Anterior cingulate cortex (tissue), 58 donors: ENCODE measurements at regions not wholly inside any gene's neighbourhood (a gene's known extent, or its start where the extent isn't known, plus 50 kb on each side); places are given as distances from the start of the nearest gene placed in this dataset.

ENCODE experiments used
- DNase-seq, 58 donors: peaks; one replicate each; lab custom pipeline; 2025; lab: John Stamatoyannopoulos, UW

DNA sequence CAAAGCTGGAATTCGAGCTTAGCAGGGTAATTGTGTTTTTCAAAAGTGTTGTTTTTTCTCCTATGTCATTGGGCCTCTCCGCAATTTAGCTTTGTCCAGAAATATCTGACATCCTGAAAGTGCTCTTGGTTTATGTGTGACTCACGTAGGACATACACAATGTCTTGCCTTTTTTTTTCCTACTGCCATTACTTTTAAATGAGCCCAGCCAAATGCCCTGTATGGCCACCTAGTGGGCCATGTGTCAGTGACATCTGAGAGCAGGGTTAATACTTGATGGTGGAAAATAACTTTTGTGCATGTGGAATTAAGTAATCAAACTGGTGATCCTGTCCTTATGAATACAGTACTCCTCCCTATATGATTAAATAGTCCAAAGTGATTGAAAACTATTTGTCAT is 1411.1 kb upstream of the TENM3 start:
- DNase-seq = no peak

DNA sequence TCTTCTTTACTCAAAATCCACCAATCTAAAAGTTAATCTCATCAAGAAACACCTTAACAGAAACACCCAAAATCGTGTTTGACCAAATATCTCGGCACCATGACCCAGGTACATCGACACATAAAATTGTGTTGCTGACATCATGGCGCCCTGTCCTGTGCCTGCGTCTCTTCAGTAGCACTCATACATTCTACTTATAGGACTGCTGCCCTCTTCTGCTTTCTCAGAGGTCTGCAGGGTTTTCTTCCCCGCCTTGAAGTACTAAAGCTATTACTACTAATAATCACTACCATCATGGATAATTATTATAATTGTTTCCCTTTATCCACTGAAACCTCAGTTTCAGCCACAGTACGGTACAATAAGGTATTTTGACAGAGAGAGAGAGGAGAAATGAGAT is 1403.1 kb upstream of the TENM3 start:
- DNase-seq = no peak

DNA sequence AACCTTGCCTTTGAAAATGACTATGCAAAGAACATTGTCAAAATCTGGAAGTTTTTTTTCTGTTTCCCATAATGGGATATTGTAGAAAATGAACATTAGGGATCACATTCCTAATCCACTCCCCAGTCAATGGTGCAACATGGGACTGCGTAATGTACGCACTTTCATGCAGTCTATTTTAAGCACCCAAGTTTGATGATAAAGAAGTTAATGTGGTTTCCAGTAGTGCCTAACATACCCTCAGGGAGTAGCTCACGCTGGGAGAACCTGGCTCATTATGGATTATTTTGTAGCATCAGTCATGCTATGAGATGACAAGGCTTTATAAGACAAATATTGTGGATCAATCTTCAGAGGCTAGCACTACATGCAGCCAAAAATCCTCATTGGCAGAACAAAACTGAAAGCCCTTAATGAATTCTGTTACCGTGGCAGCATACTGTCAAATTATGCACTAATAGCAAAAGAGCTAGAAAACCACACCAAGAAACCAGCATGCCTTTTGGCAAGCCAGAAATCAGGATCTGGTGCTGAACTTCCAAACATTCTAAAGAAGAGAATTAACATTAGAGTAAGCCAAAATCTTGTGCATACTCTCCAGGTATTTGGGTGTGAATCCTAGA is 1392.8 kb upstream of the TENM3 start:
- no peak for DNase-seq

DNA sequence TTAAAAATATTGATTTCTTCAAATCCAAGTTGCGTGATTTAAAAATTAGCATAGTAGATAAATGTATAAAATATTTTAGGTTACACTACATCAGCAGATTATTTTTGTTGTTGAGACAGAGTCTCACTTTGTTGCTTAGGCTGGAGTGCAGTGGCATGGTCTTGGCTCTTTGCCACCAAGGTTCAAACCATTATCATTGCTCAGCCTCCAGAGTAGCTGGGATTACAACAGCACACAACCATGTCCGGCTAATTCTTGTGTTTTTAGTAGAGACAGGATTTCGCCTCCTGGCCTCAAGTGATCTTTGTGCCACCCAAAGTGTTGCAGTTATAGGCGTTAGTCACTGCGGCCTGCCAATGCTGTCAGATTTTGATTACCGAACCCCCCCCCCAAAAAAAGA is 1390.5 kb upstream of the TENM3 start:
- DNase-seq = no peak

DNA sequence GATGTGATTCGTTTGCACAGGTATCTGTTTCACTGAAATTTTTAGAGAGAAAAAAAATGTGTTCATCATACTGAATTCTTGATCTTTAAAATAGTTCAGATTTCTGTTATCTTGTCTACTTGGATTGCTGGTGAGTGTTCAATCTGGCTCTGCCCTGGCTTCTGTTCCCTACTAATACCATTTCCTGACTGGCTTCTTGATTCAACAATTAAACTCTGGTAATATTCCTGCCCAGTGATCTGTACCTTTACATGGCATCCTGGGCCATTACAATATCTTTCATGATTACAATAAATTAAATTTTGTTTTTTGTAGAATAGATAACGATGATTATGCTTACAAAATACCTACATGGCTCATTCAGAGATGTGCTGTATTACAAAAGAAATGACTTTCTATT is 1388.0 kb upstream of the TENM3 start:
- no peak for DNase-seq

DNA sequence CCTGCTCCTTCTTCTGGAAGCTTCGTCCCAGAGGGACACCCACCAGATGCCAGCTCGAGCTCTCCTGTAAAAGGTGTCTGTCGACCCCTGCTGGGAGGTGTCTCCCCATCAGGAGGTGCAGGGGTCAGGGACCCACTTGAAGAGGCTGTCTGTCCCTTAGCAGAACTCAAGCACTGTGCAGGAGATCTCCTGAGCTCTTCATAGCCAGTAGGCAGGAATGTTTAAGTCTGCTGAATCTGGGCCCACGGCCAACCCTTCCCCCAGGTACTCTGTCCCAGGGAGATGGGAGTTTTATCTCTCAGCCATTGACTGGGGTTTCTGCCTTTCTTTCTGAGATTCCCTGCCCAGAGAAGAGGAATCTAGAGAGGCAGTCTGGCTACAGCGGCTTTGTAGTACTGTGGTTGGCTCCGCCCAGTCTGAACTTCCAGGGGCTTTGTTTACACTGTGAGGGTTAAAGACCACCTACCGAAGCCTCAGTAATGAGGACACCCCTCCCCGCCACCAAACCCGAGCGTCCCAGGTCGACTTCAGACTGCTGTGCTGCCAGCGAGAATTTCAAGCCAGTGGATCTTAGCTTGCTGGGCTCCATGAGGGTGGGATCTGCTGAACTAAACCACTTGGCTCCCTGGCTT is 1383.0 kb upstream of the TENM3 start:
- DNase-seq = no peak

DNA sequence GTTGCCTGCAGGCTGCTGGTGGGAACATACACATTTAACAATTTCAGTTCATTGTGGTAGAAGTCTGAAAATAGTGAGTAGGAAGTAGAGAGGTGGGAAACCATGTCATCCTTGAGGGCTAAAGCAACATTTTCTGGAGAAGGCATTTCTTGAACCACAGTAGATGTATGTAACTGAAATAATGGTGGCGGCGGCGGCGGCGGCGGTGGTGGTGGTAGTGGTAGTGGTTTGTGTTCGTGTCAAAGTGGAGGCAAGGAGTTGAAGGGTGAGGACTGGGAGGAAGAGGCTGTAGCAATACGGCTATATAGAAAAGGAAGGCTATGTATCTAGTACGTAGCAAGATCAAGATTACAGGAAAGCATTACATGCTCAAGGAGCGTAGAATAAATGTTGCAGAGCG is 1381.6 kb upstream of the TENM3 start:
- no peak for DNase-seq

DNA sequence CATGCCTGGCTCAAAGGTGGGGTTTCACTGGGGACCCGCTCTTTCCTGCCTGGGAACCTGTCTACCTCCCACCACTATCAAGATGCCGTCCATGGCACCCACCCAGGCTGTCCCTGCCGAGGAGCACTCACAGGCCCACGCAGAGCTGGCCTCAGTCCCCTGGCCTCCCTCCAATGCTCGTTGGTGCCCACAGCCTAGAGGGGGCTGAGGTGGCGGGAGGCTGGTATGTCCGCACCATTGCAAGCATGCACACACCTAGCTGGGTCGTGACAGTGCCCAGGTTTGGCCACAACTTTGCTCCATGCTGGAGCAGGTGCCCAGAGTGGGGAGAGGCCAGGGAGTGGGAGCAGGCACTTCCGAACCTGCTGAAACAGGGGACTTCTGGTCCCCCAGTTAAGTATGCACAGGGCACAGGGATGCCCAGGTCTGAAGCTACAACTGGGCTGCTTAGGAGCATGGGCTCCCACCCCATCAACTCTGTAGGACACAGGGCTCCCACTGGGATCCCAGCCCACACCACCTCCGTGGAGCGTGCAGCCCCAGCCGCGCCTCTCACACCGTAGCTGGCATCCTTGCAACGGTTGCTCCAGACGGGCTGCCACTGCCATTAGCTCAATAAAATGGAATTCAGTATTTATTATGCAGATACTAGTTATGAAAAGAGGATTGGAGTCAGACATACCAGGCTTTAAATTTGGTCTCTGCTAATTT is 1376.1 kb upstream of the TENM3 start:
- DNase-seq = no peak

DNA sequence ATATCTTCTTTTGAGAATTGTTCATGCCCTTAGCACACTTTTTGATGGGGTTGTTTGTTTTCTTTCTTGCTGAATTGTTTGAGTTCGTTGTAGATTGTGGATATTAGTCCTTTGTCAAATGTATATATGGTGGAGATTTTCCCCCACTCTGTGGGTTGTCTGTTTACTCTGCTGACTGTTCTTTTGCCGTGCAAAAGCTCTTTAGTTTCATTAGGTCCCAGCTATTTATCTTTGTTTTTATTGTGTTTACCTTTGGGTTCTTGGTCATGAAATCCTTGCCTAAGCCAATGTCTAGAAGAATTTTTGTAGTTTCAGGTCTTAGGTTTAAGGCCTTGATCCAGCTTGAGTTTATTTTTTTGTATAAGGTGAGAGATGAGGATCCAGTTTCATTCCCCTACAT is 1372.6 kb upstream of the TENM3 start:
- DNase-seq = no peak

DNA sequence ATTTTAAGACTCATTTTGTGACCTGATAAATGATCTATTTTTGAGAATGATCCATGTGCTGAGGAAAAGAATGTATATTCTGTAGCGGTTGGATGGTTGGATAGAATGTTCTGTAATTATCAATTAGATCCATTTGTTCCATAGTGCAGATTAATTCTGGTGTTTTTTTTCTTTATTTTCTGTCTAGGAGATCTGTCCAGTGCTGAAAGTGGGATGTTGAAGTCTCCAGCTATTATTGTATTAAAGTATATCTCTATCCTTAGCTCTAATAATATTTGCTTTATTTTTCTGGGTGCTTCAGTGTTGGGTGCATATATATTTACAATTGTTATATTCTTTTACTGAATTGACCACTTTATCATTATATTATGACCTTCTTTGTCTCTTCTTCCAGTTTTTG is 1344.9 kb upstream of the TENM3 start:
- no peak for DNase-seq

DNA sequence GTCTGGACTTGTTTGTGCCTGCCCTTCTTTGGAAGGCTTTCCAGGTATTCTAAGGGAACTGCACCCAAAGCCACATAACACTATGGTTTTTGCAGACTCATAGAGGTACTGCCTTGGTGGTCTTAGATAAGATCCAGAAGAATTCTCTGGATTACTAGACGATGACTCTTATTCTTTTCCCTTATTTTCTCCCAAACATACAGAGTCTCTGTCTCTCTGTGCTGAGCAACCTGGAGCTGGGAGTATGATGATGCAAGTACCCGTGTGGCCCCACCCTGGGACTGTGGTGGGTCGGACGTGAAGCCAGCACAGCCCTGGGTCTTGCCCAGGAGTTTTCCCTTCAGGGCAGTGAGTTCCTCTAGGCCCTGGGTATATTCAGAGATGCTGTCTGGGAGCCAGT is 1342.4 kb upstream of the TENM3 start:
- no peak for DNase-seq

DNA sequence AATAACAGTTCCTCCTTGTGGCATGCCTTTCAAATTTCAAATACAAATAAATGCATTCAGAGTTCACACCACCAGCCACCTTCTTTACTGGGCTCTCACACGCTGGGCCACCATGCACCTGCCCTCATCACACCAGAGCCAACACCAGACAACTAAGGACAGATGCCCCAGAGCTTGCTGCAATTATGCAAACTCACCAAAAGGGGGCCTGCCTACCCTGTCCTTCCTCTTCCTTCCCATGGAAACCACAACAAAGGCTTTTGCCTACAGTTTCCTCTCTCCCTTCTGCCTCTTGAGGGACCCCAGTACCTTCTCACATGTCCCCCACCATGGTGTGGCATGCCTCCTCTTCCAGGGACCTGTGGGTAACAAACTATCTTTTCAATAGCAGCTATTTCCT is 1333.9 kb upstream of the TENM3 start:
- no peak for DNase-seq

DNA sequence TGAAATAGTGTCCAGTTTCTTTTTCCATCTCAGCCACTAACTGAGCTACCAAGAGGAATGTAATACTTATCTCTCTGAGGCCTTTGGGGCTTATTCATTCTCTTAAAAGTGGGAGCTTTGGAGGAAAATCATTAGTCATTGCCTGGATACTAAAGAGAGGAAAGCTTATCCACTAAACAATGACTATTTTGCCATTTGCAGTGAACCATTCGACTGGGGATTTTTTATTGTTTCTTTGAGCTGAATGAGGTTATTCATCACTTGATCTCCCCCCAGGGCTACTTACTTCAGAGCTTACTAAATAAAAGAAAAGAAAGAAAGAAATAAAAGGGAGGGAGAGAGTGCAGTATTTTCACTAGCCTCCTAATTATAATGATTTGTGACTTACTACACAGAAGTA is 1329.5 kb upstream of the TENM3 start:
- DNase-seq = no peak

DNA sequence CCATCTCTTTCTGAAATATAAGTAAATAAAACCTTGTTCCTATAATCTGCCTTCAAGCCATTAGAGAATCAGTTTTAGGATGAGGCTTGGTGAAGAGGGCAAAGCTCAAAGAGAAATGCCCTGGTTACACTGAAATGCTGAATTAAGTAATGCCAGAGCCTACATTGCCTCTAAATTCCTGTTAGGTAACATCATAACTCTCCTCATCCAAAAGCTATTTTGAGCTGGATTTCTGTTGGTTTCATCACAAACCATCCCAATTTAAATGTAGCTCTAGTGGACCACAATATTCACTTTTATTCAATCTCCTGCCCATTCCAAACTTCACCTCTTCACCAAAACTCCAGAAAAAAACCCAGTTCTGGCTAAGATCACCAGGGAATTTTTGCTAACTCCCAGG is 1319.7 kb upstream of the TENM3 start:
- DNase-seq = no peak

DNA sequence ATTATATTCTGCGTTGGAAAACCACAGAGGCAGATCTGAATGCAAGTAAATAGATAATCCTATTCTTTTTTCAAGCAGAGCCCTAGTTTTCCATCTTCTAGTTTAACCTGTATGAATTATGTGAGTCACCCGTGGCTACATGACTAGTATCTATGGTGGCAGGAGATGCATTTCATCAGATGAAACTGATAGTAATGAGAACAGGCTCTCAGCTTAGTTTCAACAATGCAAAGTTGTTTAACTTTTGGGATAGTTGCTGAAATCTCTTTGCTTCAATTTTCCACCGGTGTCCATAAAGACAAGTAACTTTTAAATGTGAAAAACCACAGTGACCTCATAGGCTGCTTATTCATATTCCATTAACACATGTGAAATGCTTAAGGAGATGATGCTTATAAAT is 1317.4 kb upstream of the TENM3 start:
- no peak for DNase-seq

DNA sequence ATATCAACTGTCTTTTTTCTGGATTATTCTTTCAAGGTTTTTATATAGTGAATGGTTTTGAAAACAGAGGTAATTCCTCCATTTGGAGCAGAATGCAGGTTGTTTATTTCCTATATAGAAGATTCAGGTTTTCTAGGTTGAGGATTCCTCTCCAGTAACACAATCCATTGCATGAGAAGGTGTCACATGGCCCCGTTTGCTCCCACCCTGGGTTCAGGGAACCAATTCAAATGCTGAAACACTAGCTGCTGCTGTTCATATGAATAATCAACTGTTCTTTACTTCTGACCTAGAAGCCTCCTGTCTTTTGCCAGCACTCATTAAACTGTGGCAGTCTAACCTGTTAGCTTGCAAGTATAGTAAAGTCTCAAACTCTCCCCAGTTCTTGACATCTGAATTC is 1316.9 kb upstream of the TENM3 start:
- no peak for DNase-seq

DNA sequence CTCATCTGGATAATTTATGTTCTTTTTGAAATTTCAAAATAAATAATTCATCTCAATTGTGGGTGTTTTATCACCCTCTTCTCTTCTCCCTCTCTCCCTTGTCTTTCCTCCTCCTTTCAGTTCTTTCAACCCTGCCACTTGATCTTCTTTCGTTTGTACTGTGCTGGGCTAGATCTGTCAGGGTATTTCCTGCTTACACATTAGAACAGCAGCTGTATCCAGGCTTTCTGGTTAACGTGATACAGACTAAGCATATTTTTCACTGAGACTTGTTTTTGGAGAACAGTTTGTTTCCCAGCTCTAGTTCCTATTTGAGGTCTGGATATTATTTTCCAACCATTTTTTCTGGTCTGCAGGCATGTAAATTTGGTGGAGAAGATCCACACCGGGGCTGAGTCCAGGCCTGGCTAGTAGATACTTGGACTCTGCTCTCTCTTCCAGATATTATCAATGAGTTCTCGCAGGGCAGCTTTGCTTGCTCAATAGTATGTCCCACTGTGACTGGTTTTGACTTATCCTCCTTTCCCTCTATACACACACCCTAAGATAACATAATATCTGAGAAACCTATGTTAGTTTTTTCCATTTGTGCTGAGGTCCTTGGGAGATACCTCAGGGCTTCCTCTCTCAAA is 1310.7 kb upstream of the TENM3 start:
- no peak for DNase-seq

DNA sequence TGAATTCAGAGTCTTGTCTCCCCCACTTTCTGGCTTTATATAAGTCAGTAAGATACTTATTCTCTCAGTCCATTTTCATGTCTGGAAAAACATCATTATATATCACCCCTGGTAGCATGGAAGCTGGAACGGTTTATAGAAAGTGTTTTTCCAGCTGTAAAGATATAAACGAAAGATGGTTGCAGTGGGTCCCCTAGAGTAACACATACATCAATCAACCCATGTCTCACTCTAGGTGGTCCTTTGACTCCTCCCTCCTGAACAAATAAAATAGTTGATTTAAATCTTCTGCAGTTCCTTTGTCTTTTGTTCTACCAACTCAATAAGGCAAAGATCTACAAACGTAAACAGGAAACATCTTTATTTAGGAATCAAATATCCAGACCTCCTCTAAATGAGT is 1306.1 kb upstream of the TENM3 start:
- DNase-seq = no peak

DNA sequence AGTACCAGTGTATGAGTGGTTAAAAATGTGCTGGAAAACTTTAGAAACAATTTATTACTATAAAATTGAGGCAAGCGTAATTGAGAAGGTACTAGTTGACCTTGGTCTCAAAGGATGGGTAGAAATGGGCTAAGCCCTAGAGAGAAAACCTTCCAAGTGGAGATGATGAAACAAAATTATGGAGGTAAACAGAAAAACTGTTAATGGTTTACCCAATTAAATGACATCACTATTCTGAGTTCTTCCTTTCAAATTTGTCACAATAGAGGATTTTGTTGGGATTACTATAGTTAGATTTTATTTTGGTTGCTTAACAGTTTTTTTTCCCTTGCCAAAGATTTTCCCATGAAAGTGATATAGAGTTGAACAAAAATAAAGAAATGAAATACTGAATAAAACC is 1302.5 kb upstream of the TENM3 start:
- no peak for DNase-seq

DNA sequence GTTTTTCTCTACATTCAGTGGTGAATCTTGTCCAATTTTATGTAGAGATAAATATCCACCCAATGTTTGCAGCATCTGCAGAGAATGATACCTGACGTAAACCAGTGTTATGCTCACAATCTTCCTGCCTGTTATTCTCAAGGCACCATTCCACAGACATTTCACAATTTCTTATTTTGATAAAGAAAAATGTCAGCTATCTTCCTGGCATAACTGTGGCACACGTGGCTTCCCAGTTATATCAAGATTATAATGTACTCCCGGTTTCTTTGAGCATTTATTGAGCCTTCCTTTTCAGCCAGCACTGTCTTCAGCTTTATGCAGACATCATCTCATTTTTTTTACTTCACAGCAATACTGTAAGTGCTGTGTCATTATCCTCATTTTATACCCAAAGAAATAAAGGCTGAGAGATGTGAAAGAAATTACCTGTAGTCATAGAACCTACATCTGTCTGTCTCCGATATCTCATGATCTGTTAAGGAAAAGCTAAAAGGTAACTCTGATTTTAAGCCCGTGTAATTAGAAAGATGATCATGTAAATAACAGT is 1300.8 kb upstream of the TENM3 start:
- no peak for DNase-seq

DNA sequence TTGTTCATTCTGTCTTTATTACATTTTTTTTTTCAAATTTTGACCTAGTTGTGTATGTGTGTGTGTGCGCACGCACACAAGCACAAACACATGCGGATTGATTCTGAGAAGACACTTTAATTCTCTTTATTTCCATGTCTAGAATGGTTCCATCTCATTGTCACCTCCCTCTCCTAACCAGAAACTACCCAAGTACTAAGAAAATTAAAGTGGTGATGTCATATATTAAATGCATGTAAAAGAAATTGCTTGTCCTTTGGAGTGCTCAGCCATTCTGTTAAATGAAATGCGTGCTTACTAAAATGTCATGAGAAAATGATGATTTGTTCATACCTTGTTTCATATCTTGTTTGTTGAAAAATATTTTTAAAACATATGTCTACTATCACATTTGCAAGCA is 1297.0 kb upstream of the TENM3 start:
- no peak for DNase-seq

DNA sequence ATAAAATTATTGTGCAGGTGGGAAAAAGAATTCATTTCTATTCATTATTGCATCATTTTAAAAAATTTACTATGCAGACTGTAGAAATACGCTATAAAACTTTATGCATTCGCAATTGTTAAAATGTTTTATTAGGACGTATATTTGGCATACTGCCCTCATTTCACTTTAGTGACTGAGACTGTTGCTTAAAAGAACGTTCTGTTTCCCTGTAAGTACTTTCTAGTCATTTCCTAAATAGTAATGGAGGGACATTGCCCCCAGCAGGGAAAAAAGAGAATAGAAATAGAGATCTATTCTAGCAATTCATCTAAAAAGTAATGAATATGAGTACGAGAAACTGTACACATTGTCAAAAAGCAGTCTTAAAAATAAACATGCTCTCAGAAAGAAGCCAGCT is 1295.8 kb upstream of the TENM3 start:
- no peak for DNase-seq
